HG02610 (cell line): ENCODE measurements at regions not wholly inside any gene's neighbourhood (a gene's known extent, or its start where the extent isn't known, plus 50 kb on each side); places are given as distances from the start of the nearest gene placed in this dataset.
"Not testable (repeated sequence)": the region's sequence is repeated elsewhere in the genome, so short reads cannot be mapped to it uniquely, and the experiment has no call there.

Experiments
- ATAC-seq: cut with Tn5 transposase; IDR thresholded peaks from one replicate; pipeline ENCODE4 v1.9.1; 2021; ENCODE audit warnings: mild to moderate bottlenecking, moderate library complexity; ENCODE audit not compliant: unreplicated experiment

DNA sequence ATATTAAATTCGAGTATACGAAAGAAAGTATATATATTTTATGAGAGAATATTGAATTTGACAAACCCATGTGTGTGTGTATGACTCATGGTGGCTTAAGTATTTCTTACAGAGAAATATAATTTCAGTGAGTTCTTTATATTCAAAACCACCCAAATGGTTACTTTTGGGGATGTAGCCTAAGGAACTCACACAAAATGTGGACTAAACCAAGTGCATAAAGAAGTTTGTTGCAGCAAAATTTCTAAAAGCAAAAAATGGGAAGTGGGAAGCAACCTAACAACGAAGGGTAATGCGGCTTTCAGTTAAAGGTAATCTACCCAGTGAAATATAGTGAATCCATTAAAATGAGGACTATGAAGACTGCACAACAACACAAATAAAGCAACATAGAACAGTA, 277.1 kb downstream of the EDEM1 start:
- ATAC-seq: no peak

DNA sequence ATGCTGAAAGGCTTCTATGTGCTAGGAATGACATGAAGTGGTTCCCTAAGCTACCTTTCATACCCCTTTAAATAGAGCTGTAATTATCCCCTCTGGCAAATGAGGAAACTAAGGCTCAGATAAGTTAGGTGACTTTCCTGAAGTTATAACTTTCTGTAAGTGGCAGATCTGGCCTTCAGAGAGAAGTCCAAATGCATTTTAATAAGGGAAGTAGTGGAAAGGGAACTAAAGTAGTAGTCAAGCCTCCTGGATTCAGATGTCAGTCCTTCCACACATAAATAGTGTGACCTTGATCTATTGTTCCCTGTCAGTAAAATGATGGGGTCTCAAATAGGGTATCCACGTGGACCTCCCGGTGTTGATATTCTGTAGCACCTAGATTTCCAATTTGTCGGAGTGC, 277.7 kb downstream of the EDEM1 start:
- no peak for ATAC-seq

DNA sequence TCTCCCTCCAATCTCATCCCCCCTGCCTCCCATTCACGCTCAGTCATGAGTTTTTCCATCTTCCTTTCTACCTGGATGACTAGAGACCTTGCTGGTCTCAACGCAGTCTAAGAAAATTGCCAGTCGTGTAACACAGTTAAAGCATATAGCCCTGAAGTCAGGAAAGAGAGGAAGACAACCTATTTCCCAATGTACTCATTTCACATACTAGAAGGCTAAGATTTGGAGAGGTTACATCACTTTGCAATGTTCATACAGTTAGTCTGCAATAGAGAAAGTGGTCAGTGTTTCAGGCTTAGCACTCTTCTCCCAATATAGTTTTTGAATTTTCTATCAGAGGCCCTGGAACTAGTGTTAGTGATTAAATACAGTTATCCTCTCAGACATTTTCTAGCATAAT, 278.6 kb downstream of the EDEM1 start:
- ATAC-seq: no peak

DNA sequence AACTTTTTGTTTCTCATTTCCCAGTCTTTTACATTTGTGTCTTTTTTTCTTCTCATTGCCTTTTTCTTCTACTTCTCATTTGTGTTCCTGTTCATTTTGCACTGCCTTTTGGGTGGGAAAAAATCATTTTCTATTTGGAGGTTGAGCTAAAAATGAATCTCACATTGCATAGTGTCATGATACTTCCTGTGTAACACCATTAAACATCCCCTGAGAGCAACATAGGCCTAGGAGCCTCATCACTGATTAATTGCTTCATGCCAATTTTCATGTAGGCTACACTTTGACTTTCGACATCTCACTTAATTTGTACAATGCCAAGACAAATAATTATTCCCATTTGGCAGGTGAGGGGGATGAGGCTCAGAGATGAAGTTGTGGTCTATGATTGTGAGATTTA, 279.2 kb downstream of the EDEM1 start:
- no peak for ATAC-seq

DNA sequence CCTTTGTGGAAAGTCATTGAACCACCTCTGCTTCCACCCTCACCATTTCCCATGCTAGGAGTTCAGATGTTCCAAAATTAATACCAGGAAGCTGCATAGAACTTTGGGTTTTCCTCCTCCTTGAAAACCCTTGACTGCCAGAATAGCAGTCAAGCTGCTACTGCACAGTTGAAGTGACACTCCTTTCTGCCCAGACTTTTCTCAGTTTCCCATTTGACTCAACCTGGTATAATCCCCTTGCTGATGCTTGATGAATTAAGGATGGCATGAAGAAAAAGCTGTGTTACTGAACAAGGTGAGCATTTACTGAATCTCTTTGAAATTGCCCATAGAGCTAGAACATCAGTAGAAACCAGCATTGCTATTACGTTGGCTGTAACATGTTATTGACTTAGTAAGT, 286.0 kb downstream of the EDEM1 start:
- ATAC-seq: peak; percentile 48

DNA sequence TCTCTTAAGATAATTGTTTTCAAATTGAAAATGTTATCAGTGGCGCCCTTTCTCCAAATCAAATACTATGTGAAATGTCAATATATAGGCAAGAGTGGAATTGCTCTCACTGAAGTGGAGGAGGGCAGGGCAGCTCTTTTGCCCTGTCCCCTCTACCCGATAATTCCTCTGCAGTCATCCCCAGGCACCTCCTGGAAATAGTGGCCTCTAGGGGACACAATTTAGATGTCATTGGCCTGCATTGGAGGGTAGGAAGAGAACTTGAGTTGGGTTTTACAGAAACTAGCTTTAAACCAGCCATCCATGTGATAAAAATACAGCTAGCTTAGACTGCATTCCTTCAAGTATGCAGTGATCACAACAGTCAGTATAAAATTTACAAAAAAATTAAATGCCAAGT, 288.9 kb downstream of the EDEM1 start:
- no peak for ATAC-seq

DNA sequence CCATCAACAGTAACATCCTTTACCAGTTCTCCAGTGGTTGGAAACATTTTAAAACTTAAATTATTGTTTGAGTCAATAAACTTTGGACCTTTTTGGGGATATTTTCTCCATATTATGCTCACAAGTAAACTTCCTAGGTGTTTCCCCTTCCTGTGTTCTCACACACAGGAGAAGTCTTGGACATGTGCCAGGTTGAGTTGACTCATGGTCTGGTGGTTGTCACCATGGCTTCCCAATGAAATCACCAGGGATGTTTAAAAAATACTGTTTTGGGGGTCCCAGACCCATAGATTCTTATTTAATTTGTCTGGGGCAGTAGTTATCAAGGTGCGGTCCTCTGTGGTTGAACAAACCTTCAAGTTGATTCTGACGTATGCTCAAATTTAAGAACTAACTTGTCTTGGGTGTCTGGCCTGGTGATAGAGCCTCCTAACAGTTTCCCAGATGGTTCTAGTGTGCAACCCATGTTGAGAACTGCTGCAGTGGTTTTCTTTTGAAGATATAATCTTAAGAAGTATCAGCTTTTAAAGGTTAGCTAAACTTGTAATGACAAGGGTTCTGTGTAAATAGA, 291.8 kb downstream of the EDEM1 start:
- peak; percentile 60 for ATAC-seq

DNA sequence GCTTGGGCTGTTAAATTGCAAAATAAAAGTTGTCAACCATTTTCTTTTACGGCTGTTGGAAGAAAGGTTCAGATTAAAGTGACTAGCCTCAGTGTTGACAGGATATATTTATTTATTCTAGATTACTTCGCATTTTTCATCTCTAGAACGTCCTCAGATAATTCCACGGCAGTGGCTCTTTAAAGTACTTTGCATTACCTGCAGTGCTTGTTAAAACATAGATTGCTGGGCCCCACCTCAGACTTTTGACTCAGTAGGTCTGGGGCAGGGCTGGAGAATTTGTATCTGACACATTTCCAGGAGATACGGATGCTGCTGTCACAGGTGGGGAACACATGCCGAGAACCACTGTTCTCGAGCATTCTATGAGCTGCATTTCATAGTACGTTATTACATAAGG, 292.7 kb downstream of the EDEM1 start:
- no peak for ATAC-seq

DNA sequence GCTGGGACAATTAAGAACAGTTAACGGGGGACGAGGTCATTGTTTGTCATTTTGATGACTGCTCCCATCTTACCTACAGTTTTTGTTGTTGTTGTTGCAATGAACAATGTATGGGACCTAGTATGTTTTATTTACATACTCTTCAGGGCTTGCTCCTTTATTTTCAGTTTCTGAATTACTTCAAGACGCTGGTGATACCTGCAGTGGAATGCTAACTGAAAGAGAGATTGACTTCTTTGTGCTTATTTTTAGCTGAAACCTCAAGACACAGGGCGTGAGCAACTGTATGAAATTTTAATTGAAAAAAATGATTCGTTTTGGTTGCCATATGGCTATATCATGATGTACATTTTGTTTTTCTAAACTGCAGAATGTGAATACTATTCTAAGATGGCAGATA, 297.9 kb downstream of the EDEM1 start:
- ATAC-seq: peak; percentile 65

DNA sequence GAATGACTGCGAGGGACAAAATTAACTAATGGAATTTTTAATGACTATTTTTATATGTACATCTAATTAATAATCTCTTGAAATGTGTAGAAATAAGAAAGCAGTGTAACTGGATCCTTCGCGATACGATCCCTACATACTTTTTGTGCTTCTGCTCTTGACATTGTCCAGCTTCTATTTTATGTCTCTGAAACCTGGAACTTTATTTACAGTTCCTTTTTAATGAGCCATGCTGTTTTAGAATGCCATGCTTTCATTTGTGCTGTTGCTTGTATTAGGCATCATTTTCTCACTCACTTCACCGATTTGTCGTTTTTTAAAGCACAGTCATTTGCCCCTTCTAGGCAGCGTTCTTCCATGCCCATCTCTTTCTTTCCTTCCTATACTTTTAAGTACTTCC, 301.3 kb downstream of the EDEM1 start:
- ATAC-seq: no peak

DNA sequence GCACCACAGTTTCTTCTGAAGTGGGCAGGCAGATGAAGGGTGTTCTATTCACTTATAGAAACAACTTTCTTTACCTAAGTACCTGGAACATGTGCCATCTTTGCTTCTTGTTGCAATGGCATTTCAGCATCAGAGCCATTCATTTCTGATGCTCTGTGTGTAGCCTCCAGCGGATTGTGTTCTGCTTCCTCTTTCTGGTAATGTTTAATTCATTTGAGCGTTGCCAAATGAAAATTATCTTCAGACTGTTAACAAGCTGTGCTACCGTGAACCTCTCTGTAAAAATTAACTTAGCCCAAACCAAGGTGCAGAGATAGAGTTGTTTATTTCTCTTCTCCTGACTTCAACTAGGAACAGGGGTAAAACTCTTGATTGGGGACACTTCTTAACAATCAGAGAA, 302.0 kb downstream of the EDEM1 start:
- ATAC-seq: no peak

DNA sequence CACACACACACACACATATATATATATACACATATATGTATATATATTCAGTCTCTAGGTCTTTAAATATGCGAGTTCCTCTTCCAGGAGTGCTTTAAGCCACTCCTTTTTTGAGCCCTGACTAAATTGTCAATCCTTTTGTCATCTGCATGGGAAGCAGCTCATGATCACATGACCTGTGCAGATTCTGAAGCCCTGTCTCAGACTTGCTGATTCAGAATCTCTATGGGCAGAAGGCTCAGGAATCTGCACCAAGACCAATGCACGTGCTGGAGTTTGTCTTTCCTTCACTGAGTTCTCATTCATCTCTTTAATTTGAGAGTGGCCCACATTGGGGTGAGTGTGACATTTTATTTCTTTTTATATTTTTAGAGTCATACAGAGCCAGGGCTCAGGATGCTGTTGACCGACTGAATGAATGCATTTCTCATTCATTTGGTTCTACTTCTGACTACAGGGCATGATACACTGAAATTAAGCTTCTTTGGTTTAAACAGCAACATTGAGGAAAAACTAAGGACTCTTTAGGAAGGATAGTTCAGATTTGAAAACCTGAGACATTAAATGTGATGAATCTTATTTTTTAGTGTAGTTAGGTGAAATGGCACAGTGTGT, 307.5 kb downstream of the EDEM1 start:
- ATAC-seq: no peak

DNA sequence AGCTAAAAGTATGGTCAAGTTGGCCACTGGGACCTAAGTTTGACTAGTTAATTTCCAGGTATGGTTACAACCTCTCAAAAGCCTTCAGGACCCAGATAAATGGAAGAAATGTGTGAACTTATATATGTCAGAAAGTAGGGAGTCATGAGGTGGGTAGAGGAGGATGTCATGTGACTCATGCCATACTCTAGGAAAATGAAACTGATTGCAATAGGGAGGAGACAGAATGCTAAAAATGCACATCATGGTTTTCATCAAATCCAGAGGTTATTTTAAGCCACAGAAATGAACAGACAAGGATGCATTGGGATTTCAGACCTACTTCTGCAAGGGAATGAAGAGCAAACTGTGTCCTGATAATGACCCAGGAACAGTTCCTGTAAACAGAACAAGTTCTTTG, 310.0 kb downstream of the EDEM1 start:
- ATAC-seq: no peak

DNA sequence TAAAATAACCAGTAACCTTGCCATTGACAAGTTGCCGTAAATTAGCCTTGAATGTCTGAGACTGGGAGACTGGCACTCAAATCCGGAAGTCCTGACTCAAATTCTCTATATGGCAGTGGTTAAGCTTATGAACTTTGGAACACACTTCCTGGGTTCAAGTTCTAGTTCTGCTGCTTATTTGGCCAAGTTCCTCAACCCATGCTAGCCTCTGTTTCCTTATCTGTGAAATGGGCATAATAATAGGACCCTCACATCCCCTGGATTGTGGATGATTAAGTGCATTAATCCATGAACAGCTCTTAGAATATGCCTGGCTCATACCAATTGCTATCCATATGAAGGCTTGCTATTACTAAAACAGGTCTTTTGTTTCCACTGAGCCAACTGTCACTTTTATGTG, 311.5 kb downstream of the EDEM1 start:
- peak; percentile 45 for ATAC-seq

DNA sequence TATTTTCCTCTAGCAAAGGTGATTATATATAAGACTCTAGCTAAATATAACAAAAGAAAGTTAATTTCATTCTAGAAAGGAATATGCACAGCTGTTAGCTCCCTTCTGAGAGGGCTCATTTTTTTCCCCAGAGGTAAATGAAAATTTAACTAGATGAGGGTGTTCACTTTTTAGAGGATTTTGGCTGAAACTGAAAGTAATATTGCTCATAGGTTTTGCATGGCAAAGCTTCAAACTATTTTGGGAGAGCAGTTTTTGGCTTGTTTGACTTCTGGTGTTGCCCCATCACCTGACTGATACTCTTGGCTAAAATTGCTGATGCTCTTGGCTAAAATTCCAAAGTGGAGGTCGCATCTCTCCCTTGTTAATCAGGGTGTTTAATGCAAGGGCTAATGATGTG, 311.9 kb downstream of the EDEM1 start:
- ATAC-seq: peak; percentile 88

DNA sequence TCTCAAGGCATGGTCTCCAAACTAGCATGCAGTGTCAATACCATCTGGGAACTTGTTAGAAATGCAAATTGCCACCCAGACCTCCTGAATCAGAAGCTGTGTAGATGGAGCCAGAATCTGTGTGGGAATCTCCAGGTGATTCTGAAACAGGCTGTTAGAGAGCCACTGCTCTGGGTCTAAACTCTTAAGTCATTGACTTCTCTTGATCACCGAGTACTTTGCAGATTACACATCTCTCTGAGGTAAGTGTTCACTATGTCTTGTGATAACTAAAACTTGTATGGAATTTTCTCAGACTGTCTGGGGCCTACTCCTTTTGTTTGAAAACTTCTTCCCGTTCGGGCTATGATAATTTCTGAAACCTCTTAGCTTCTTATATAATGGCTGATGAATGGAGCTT, 315.6 kb downstream of the EDEM1 start:
- no peak for ATAC-seq

DNA sequence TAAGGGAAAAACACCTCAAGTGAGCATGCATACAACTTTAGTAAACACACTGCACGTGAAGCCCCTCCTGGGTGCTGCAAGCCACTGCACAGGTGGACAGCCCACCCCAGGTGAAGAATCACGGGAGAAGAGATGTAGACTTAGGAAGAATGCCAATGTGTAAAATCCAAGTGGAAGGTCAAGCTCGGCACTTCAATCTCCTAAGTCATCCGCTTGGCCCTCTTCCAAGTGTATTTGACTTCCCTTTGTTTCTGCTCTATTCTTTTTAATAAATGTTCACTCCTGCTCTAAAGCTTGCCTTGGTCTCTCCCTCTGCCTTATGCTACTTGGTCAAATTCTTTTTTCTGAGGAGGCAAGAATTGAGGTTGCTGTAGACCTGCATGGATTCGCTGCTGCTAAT, 316.6 kb downstream of the EDEM1 start:
- no peak for ATAC-seq

DNA sequence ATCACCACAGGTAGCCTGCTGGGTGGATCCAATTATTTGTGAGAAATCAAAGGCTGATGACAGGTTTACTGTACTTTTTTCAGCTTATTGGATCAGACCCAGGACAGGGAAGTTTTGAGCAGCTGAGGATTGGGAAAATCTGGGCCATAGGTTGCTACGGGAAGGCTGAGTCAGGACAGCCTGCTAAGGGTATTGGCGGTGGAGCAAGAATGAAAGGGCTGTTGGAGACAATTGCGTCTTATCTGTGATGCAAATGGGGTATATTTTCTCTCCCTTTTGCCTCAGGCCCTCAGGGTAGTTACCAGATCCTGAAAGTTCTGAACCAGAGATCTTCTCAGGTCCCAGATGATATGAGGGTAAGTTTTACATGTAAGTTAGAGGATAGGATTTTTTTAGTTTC, 317.7 kb downstream of the EDEM1 start:
- no peak for ATAC-seq

DNA sequence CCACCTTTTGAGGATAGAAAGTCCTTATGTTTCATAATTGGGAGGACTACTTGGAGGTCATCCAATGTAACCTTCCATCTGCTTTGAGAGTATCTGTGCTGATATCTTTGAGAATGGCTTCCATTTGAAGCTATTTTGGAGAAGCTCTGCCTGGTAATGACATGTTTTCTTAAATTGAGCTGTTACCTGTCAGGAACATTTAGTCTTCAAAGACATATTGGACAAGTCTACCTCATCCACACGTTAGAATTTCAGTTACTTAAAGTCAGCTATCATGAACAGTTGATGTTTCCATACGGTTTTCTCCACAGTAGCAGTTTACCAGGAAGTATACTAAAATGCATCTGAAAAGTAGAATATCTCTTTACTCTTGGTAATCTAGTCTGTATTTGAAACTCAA, 318.5 kb downstream of the EDEM1 start:
- ATAC-seq: no peak

DNA sequence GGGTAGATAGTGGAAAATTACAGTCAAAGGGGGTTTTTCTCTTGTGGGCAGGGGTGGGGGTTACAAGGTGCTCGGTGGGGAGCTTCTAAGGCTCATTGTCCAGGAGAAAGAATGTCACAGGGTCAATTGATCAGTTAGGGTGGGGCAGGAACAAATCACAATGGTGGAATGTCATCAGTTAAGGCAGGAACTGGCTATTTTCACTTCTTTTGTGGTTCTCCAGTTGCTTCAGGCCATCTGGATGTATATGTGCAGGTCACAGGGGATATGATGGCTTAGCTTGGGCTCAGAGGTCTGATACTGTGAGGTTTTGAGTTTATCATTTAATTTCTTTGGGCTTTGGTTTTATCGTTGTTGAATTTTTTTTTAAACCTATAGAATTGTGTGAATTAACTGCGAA, 321.4 kb downstream of the EDEM1 start:
- not testable (repeated sequence) for ATAC-seq

DNA sequence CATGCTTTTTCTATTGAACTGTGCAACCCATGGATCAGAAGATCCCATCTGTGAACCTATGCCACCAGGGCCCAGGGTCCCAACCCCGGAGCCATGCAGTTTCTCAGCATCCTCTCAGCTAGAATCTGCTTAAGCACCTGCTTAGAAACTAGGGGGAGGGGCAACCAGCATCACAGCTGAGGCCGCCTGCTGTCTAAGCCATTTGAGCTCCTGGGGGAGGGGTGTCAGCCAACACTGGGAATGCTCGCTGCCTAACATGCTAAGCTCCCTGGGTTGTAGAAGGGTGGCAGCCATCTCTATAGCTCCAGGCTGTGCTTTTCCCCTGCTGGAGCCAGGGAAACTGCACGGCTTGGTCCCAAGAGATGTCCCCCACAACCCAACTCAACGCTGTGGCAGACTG, 322.8 kb downstream of the EDEM1 start:
- no peak for ATAC-seq

DNA sequence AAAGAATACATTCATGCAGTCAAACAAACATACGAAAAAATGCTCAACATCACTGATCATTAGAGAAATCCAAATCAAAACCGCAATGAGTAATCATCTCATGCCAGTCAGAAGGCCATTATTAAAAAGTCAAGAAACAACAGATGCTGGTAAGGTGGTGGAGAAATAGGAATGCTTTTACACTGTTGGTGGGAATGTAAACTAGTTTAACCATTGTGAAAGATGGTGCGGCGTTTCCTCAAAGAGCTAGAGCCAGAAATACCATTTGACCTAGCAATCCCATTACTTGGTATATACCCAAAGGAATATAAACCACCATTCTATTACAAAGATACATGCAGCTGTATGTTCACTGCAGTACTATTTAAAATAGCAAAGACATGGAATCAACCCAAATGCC, 330.4 kb downstream of the EDEM1 start:
- ATAC-seq: no peak

DNA sequence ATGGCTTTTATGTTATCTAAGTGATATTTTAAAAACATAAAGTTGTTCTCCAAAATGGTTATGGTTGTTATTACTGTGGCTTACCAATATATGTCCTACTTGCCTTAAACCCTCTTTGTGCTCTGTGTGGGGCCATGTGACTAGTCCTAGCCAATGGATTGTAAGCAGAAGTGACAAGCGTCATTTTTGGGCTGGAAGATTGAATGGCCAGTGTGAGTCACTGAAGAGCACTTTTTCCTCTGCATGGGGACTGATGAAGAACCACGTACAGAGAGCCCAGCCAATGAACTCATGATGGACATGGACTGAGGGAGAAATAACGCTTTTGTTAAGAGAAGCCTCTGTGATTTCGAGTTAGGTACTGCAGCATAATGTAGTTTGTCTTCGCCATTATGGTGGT, 332.7 kb downstream of the EDEM1 start:
- ATAC-seq: no peak
